ENCODE measurements at regions not wholly inside any gene's neighbourhood (a gene's known extent, or its start where the extent isn't known, plus 50 kb on each side); places are given as distances from the start of the nearest gene placed in this dataset.

- Histone ChIP-seq H3K27me3 (ENCODE audit: low read depth) (peaks cover 32% of the 10 kb centered on the region), H3K4me3 (no peak overlapping the region), H3K27ac (replicated peaks) (no peak overlapping the region), H3K4me1 (no peaks in the 10 kb centered on the region), H3K9me3 (replicated peaks) (peaks cover 3% of the 10 kb centered on the region), H3K36me3 (no peaks in the 10 kb centered on the region)
- no peak for DNase-seq
- TF ChIP-seq CTCF (IDR thresholded peaks at IDR 0.05; ENCODE audit: borderline replicate concordance), result no peak
- intact Hi-C loops (cut with micrococcal nuclease), result no loop called here
These were observed 97.6 kb downstream of the FAM50B start for GRCh38 chr6:3946778-3947177.

GRCh38 chr6:3948866-3949265 lies 99.7 kb downstream of the FAM50B start:
- peaks cover 3% of the 10 kb centered on the region for H3K9me3 ChIP-seq (replicated peaks)
- no peak overlapping the region for H3K27ac ChIP-seq (replicated peaks)
- intact Hi-C loops (cut with micrococcal nuclease), result no loop called here
- peaks cover 28% of the 10 kb centered on the region for H3K27me3 ChIP-seq (ENCODE audit: low read depth)
- H3K4me1 ChIP-seq, result no peaks in the 10 kb centered on the region
- DNase-seq, result no peak
- no peak for TF ChIP-seq CTCF (IDR thresholded peaks at IDR 0.05; ENCODE audit: borderline replicate concordance)
- H3K4me3 ChIP-seq, result no peak overlapping the region
- H3K36me3 ChIP-seq, result no peaks in the 10 kb centered on the region

DNA sequence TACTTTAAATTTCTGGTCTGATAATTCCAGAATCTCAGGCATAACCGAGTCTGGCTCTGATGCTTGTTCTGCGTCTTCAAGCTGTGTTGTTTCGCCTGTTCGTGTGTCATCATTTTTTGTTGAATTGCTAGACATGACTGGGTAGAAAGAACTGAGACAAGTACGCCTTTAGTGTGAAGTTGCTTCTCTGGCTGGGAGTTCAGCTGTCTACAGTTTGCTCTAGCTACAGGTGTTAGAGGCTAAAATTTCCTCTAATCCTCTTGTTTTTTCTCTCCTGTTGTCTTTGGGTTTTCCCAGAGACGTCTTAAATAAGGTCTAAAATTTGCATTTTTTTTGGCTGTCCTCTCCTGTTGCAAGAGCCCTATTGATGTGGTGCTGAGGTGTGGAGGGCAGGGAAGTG lies 100.3 kb downstream of the FAM50B start:
- Histone ChIP-seq H3K4me1 (no peaks in the 10 kb centered on the region), H3K4me3 (no peak overlapping the region), H3K9me3 (replicated peaks) (peaks cover 3% of the 10 kb centered on the region), H3K27me3 (ENCODE audit: low read depth) (peaks cover 28% of the 10 kb centered on the region), H3K27ac (replicated peaks) (no peak overlapping the region), H3K36me3 (no peaks in the 10 kb centered on the region)
- DNase-seq, result no peak
- TF ChIP-seq CTCF (IDR thresholded peaks at IDR 0.05; ENCODE audit: borderline replicate concordance), result no peak
- intact Hi-C loops (cut with micrococcal nuclease), result no loop called here

DNA sequence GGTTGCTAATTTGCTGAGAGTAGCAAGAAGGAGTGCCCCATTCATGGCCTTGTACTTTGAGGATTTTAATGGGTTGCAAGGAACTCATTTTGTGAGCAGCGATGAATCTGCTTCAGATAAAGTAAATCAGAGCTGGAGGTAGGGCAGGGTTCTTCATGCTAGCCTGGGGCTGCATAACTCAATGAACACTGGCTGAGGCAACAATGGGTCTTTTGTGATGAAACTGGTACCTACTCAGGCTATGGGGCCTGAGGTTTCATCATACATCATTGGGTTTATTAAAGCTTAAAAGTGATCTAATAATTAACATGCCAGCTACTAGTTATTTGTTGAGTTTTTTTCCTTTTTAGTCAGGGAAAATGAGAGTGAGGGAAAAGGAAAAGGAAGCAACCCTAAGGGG lies 106.9 kb downstream of the FAM50B start:
- intact Hi-C loops (cut with micrococcal nuclease), result no loop called here
- TF ChIP-seq CTCF (IDR thresholded peaks at IDR 0.05; ENCODE audit: borderline replicate concordance), result no peak
- peaks cover 3% of the 10 kb centered on the region for H3K9me3 ChIP-seq (replicated peaks)
- no peaks in the 10 kb centered on the region for H3K4me1 ChIP-seq
- peaks cover 3% of the 10 kb centered on the region for H3K27me3 ChIP-seq (ENCODE audit: low read depth)
- no peak for DNase-seq
- no peaks in the 10 kb centered on the region for H3K36me3 ChIP-seq
- no peak overlapping the region for H3K4me3 ChIP-seq
- no peak overlapping the region for H3K27ac ChIP-seq (replicated peaks)

DNA sequence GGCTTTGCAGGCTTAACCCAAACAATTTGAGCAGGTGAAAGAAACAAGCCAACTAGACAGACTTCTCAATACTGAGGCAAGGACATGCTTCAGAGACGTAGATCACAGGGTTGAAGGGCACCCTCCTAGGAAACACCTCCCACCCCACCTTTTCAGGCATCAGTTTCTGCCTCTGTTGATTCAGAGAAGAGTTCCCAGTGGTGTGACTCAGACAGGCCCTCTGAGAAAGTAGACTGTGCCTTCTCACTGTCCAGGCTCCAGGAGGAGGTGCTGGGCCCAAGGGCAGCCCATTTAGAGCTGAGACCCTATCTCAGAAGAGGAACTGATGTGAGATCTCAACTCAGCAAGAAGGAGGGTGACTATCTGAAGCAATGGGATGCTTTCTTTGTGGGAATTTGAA lies 108.1 kb downstream of the FAM50B start:
- DNase-seq, result no peak
- no peaks in the 10 kb centered on the region for H3K4me1 ChIP-seq
- no peak for TF ChIP-seq CTCF (IDR thresholded peaks at IDR 0.05; ENCODE audit: borderline replicate concordance)
- intact Hi-C loops (cut with micrococcal nuclease), result no loop called here
- H3K27me3 ChIP-seq (ENCODE audit: low read depth), result no peaks in the 10 kb centered on the region
- H3K36me3 ChIP-seq, result no peaks in the 10 kb centered on the region
- no peak overlapping the region for H3K4me3 ChIP-seq
- H3K27ac ChIP-seq (replicated peaks), result no peak overlapping the region
- no peaks in the 10 kb centered on the region for H3K9me3 ChIP-seq (replicated peaks)

GRCh38 chr6:3958255-3958654 lies 109.1 kb downstream of the FAM50B start:
- H3K27me3 ChIP-seq (ENCODE audit: low read depth), result no peaks in the 10 kb centered on the region
- H3K4me3 ChIP-seq, result no peak overlapping the region
- H3K4me1 ChIP-seq, result peaks cover 7% of the 10 kb centered on the region
- intact Hi-C loops (cut with micrococcal nuclease), result no loop called here
- no peak overlapping the region for H3K27ac ChIP-seq (replicated peaks)
- DNase-seq, result no peak
- TF ChIP-seq CTCF (IDR thresholded peaks at IDR 0.05; ENCODE audit: borderline replicate concordance), result no peak
- no peaks in the 10 kb centered on the region for H3K9me3 ChIP-seq (replicated peaks)
- no peaks in the 10 kb centered on the region for H3K36me3 ChIP-seq

Data from left ventricle myocardium inferior (tissue), 1 donor.